Mucosa of rectum (tissue), 2 donors: ENCODE measurements at regions not wholly inside any gene's neighbourhood (a gene's known extent, or its start where the extent isn't known, plus 50 kb on each side); places are given as distances from the start of the nearest gene placed in this dataset.

Experiments
- H3K27ac ChIP-seq, 2 donors: one replicate each; pipeline ENCODE4 v1.7.0; 2013; ENCODE audit warnings: inconsistent platforms in 2 of 2, low read depth in 2 of 2, low read length in 2 of 2
- H3K27me3 ChIP-seq, 2 donors: one replicate each; pipeline ENCODE4 v1.7.0; 2013; ENCODE audit warnings: low read length in 2 of 2; ENCODE audit not compliant: control insufficient read depth in 2 of 2, insufficient read depth in 2 of 2
- H3K36me3 ChIP-seq, 2 donors: one replicate each; pipeline ENCODE4 v1.7.0; 2013; ENCODE audit warnings: low read length in 2 of 2; ENCODE audit not compliant: control insufficient read depth in 2 of 2, insufficient read depth in 2 of 2
- H3K4me1 ChIP-seq, 2 donors: one replicate each; pipeline ENCODE4 v1.7.0; 2013; ENCODE audit warnings: low read length in 2 of 2, mild to moderate bottlenecking in 1 of 2; ENCODE audit not compliant: control insufficient read depth in 2 of 2, insufficient read depth in 2 of 2
- H3K4me3 ChIP-seq, 2 donors: one replicate each; pipeline ENCODE4 v1.7.0; 2013; ENCODE audit warnings: low read length in 2 of 2
- H3K9ac ChIP-seq, 2 donors: one replicate each; pipeline ENCODE4 v1.7.0; 2013; ENCODE audit warnings: low read length in 2 of 2, low read depth in 1 of 2, mild to moderate bottlenecking in 1 of 2
- H3K9me3 ChIP-seq, 2 donors: one replicate each; pipeline ENCODE4 v1.7.0; 2013; ENCODE audit warnings: low read length in 2 of 2; ENCODE audit not compliant: control insufficient read depth in 2 of 2
- donor health status: healthy.
- donor health status: Normal muscosa, but diverticular disease.

GRCh38 chr1:87505391-87505983 lies 176.8 kb downstream of the LMO4 start:
- H3K4me3 ChIP-seq = no peak overlapping the region
- no peaks in the 10 kb centered on the region for H3K36me3 ChIP-seq
- no peaks in the 10 kb centered on the region for H3K4me1 ChIP-seq
- H3K9me3 ChIP-seq = no peaks in the 10 kb centered on the region
- H3K9ac ChIP-seq = no peak overlapping the region
- H3K27me3 ChIP-seq = no peaks in the 10 kb centered on the region
- H3K27ac ChIP-seq = no peak overlapping the region

- no peaks in the 10 kb centered on the region for H3K4me1 ChIP-seq
- H3K36me3 ChIP-seq = no peaks in the 10 kb centered on the region
- H3K27ac ChIP-seq = no peak overlapping the region
- no peaks in the 10 kb centered on the region for H3K27me3 ChIP-seq
- no peak overlapping the region for H3K9ac ChIP-seq
- no peak overlapping the region for H3K4me3 ChIP-seq
- no peaks in the 10 kb centered on the region for H3K9me3 ChIP-seq
Observed at GRCh38 chr1:87506147-87506546, 177.5 kb downstream of the LMO4 start.

- no peak overlapping the region for H3K4me3 ChIP-seq
- no peak overlapping the region for H3K9ac ChIP-seq
Observed at GRCh38 chr1:87508247-87508787, 179.6 kb downstream of the LMO4 start.

GRCh38 chr1:87510540-87510939 lies 181.9 kb downstream of the LMO4 start:
- H3K27me3 ChIP-seq = no peaks in the 10 kb centered on the region
- no peaks in the 10 kb centered on the region for H3K36me3 ChIP-seq
- H3K27ac ChIP-seq = no peak overlapping the region
- no peaks in the 10 kb centered on the region for H3K9me3 ChIP-seq
- H3K4me3 ChIP-seq = no peak overlapping the region
- no peaks in the 10 kb centered on the region for H3K4me1 ChIP-seq
- H3K9ac ChIP-seq = no peak overlapping the region

More at GRCh38 chr1:87508247-87508787, 179.6 kb downstream of the LMO4 start:
- H3K27me3 ChIP-seq = no peaks in the 10 kb centered on the region
- H3K9me3 ChIP-seq = no peaks in the 10 kb centered on the region
- no peak overlapping the region for H3K27ac ChIP-seq
- H3K4me1 ChIP-seq = no peaks in the 10 kb centered on the region
- no peaks in the 10 kb centered on the region for H3K36me3 ChIP-seq

GRCh38 chr1:87511449-87511848 lies 182.8 kb downstream of the LMO4 start:
- Histone ChIP-seq H3K36me3 (no peaks in the 10 kb centered on the region), H3K27me3 (no peaks in the 10 kb centered on the region), H3K27ac (no peak overlapping the region), H3K9me3 (no peaks in the 10 kb centered on the region), H3K4me3 (no peak overlapping the region), H3K9ac (no peak overlapping the region), H3K4me1 (no peaks in the 10 kb centered on the region)

- H3K36me3 ChIP-seq = no peaks in the 10 kb centered on the region
- no peaks in the 10 kb centered on the region for H3K9me3 ChIP-seq
- H3K27me3 ChIP-seq = no peaks in the 10 kb centered on the region
- no peak overlapping the region for H3K4me3 ChIP-seq
- no peaks in the 10 kb centered on the region for H3K4me1 ChIP-seq
- no peak overlapping the region for H3K9ac ChIP-seq
- no peak overlapping the region for H3K27ac ChIP-seq
Observed at GRCh38 chr1:87512431-87512830, 183.8 kb downstream of the LMO4 start.

- Histone ChIP-seq H3K27me3 (no peaks in the 10 kb centered on the region), H3K4me3 (no peak overlapping the region), H3K9ac (no peak overlapping the region), H3K36me3 (no peaks in the 10 kb centered on the region), H3K27ac (no peak overlapping the region), H3K4me1 (no peaks in the 10 kb centered on the region), H3K9me3 (no peaks in the 10 kb centered on the region)
Observed at GRCh38 chr1:87513255-87513654, 184.6 kb downstream of the LMO4 start.

- Histone ChIP-seq H3K36me3 (no peaks in the 10 kb centered on the region), H3K4me3 (no peak overlapping the region), H3K9ac (no peak overlapping the region), H3K4me1 (no peaks in the 10 kb centered on the region), H3K9me3 (no peaks in the 10 kb centered on the region), H3K27ac (no peak overlapping the region), H3K27me3 (no peaks in the 10 kb centered on the region)
Observed at GRCh38 chr1:87513966-87514660, 185.4 kb downstream of the LMO4 start.

- Histone ChIP-seq H3K36me3 (no peaks in the 10 kb centered on the region), H3K27ac (no peak overlapping the region), H3K4me1 (no peaks in the 10 kb centered on the region), H3K4me3 (no peak overlapping the region), H3K27me3 (no peaks in the 10 kb centered on the region), H3K9me3 (no peaks in the 10 kb centered on the region), H3K9ac (no peak overlapping the region)
Observed at GRCh38 chr1:87515781-87516180, 187.1 kb downstream of the LMO4 start.

GRCh38 chr1:87518794-87519193 lies 190.1 kb downstream of the LMO4 start:
- Histone ChIP-seq H3K36me3 (no peaks in the 10 kb centered on the region), H3K27ac (no peak overlapping the region), H3K9me3 (no peaks in the 10 kb centered on the region), H3K4me1 (no peaks in the 10 kb centered on the region), H3K9ac (no peak overlapping the region), H3K4me3 (no peak overlapping the region), H3K27me3 (no peaks in the 10 kb centered on the region)
